HFFc6 (cell line): ENCODE measurements at regions not wholly inside any gene's neighbourhood (a gene's known extent, or its start where the extent isn't known, plus 50 kb on each side); places are given as distances from the start of the nearest gene placed in this dataset.

Experiments
- DNase-seq: peaks from one replicate; pipeline ENCODE4 v3.0.0-alpha.2; 2018
- H3K27ac Mint-ChIP-seq: 2 replicates; pipeline ENCODE4 v1.8.0; 2020; ENCODE audit warnings: mild to moderate bottlenecking, mixed read lengths
- H3K27me3 Mint-ChIP-seq: 2 replicates; pipeline ENCODE4 v1.8.0; 2021; ENCODE audit warnings: mild to moderate bottlenecking, moderate library complexity, mixed read lengths; ENCODE audit not compliant: insufficient read depth
- H3K36me3 Mint-ChIP-seq: 2 replicates; pipeline ENCODE4 v1.8.0; 2021; ENCODE audit warnings: low read depth, mixed read lengths
- H3K4me1 Mint-ChIP-seq: 2 replicates; pipeline ENCODE4 v1.8.0; 2020; ENCODE audit warnings: low read depth, mixed read lengths
- H3K4me3 Mint-ChIP-seq: 2 replicates; pipeline ENCODE4 v1.8.0; 2020; ENCODE audit warnings: mild to moderate bottlenecking, moderate library complexity, mixed read lengths
- H3K9me3 Mint-ChIP-seq: 2 replicates; pipeline ENCODE4 v1.8.0; 2020; ENCODE audit warnings: mild to moderate bottlenecking, mixed read lengths
- TF ChIP-seq, protein P1 (sequence below): fragments of 200-600 bp; sonication (generic); IDR thresholded peaks from 2 replicates; pipeline ENCODE4 v1.5.0; 2021; ENCODE audit warnings: antibody characterized with exemption, mild to moderate bottlenecking

DNA sequence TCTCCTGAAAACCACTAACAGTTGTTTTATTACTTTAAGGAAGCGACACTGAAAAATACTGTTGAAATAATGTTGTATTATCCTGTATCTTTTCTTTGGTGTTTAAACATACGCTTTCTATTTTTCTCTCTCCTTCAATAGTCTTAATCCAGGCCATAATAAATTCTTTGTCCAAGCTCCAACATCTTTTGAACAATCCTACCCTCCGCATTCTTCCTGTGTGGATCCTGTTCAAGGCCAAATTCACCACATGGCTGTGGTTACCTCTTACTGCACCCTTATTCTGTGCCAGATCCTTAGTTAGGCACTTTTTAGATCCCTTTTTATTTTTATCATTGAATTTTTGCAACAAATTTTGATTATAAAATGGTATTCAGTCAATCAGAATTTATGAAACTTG, 1691.5 kb downstream of the MAT2B start:
- no peak for DNase-seq
- H3K4me3 Mint-ChIP-seq, result no peak overlapping the region
- peaks cover 5% of the 10 kb centered on the region for H3K9me3 Mint-ChIP-seq
- no peak overlapping the region for H3K27ac Mint-ChIP-seq
- no peaks in the 10 kb centered on the region for H3K4me1 Mint-ChIP-seq
- no peaks in the 10 kb centered on the region for H3K36me3 Mint-ChIP-seq
- H3K27me3 Mint-ChIP-seq, result no peaks in the 10 kb centered on the region
- TF ChIP-seq, protein P1, sequence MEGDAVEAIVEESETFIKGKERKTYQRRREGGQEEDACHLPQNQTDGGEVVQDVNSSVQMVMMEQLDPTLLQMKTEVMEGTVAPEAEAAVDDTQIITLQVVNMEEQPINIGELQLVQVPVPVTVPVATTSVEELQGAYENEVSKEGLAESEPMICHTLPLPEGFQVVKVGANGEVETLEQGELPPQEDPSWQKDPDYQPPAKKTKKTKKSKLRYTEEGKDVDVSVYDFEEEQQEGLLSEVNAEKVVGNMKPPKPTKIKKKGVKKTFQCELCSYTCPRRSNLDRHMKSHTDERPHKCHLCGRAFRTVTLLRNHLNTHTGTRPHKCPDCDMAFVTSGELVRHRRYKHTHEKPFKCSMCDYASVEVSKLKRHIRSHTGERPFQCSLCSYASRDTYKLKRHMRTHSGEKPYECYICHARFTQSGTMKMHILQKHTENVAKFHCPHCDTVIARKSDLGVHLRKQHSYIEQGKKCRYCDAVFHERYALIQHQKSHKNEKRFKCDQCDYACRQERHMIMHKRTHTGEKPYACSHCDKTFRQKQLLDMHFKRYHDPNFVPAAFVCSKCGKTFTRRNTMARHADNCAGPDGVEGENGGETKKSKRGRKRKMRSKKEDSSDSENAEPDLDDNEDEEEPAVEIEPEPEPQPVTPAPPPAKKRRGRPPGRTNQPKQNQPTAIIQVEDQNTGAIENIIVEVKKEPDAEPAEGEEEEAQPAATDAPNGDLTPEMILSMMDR, result no peak

DNA sequence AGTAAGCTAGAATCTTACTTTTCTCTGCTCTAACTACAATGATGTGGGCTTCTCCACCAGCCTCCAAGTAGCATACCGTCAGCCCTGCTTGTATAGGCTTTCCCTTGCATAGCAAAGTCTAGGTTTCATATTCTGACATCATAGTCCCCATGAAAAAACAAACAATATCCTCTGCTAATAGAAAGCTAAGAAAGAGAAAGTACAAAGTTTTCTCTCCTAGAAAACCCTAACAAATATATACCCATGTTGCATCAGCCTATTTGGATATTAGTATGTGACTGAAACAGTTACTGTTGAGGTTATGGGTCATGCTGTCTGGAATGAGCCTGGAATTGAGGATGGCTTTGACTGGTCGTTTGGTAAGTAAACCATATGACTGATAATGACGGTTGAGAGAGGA, 1696.0 kb downstream of the MAT2B start:
- TF ChIP-seq, protein P1, result no peak
- Mint-ChIP-seq H3K4me1 (no peaks in the 10 kb centered on the region), H3K4me3 (no peak overlapping the region), H3K27ac (no peak overlapping the region), H3K27me3 (no peaks in the 10 kb centered on the region), H3K36me3 (no peaks in the 10 kb centered on the region), H3K9me3 (peaks cover 9% of the 10 kb centered on the region)
- no peak for DNase-seq

DNA sequence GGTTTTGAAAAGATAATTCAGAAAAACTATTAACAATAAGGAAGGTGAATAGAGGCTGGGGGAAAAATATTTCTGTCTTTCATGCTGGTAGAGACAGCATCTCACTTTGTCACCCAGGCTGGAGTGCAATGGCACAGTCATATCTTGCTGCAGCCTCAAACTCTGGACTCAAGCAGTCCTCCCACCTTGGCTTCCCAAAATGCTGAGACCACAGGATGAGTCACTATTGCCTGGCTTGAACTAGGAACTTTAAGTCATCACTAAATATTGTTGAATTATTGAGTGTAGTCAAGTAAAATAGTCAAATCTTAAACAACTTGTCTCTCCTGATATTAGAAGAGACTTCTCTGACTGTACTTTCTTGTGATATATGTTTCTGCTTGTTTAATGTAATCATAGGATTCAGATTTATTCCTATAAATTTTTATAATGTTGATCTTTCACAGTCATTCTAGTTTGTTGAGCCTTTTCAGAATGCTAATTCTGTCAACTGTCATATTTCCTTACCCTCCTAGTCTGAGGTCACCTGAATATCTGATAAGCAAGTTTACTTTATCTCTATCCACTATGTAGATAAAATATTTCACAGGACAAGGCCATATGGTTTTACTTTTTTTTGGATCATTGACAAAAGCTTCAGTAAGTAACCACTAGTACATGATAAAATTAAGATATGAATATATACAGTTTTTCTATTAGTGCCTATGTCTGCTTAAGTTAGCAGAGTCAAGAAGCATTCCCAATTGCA, 1696.5 kb downstream of the MAT2B start:
- Mint-ChIP-seq H3K9me3 (peaks cover 7% of the 10 kb centered on the region), H3K4me1 (no peaks in the 10 kb centered on the region), H3K36me3 (no peaks in the 10 kb centered on the region), H3K27me3 (no peaks in the 10 kb centered on the region), H3K4me3 (no peak overlapping the region), H3K27ac (no peak overlapping the region)
- TF ChIP-seq, protein P1, result no peak
- no peak for DNase-seq

DNA sequence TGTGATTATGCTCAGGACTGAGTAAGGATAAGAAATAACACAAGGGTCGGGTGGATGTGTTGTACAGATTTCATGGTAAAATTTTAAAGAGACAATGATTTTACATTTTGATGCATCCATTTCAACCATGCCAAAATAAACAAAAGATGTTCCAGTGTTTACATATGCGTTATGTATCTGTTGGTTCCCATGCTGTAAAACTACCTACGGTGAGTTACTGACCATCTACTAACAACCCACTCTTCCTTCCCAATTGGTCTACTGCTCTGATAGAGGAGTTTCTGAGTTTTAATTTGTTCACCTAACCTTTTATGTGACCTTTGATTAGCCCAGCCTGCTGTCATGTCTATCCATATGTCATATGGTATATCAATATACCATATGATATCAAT, 1697.1 kb downstream of the MAT2B start:
- Mint-ChIP-seq H3K4me3 (no peak overlapping the region), H3K36me3 (no peaks in the 10 kb centered on the region), H3K27ac (no peak overlapping the region), H3K4me1 (no peaks in the 10 kb centered on the region), H3K27me3 (no peaks in the 10 kb centered on the region), H3K9me3 (peaks cover 4% of the 10 kb centered on the region; the same call in 1 of the 2 replicates)
- no peak for DNase-seq
- TF ChIP-seq, protein P1, result no peak

DNA sequence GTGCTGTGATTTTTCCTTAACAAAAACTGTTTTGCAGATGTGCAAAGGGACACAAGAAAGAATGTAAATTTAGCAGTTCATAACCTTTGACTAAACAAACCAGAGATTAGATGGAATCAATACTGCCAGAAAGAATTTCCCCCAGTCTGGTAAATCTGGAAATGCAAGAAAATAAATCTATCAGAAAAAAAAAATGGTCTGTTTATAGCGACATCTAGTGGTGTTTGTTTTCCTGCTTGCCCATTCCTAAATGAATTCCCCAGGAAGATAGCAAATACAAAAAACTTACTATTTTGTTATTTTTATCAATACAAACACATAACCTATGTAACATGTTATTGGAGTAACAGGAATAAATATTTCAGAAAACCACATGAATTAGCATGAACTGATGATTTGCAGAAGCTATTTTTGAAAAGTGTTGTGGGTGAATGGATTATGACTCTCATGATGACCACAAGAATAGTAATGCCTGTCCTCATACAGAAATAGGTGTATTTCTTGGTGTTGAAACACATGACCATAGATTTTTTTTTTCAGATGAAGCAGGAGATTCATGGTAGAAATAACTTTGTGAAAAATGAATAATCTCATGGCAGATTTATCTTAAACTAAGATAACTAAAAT, 1703.8 kb downstream of the MAT2B start:
- peak; percentile 11 for DNase-seq
- Mint-ChIP-seq H3K9me3 (no peaks in the 10 kb centered on the region; the same call in 1 of the 2 replicates), H3K27ac (no peak overlapping the region), H3K4me1 (no peaks in the 10 kb centered on the region), H3K27me3 (no peaks in the 10 kb centered on the region), H3K4me3 (no peak overlapping the region), H3K36me3 (no peaks in the 10 kb centered on the region)
- TF ChIP-seq, protein P1, result peak; percentile 86
